Daoy (cell line): ENCODE measurements at regions not wholly inside any gene's neighbourhood (a gene's known extent, or its start where the extent isn't known, plus 50 kb on each side); places are given as distances from the start of the nearest gene placed in this dataset.

Source experiments
- DNase-seq: peaks from one replicate; pipeline ENCODE4 v3.0.0-alpha.2; 2015; ENCODE audit warnings: low read depth

- no peak for DNase-seq
Measured at GRCh38 chr13:111476197-111476596, 155.8 kb downstream of the TEX29 start.

GRCh38 chr13:111479412-111479811, 159.0 kb downstream of the TEX29 start:
- no peak for DNase-seq

GRCh38 chr13:111480503-111480902, 160.1 kb downstream of the TEX29 start:
- DNase-seq, result no peak

- no peak for DNase-seq
Measured at GRCh38 chr13:111480976-111481375, 160.5 kb downstream of the TEX29 start.

- DNase-seq, result no peak
Measured at GRCh38 chr13:111482126-111482525, 161.7 kb downstream of the TEX29 start.

- DNase-seq, result no peak
Measured at GRCh38 chr13:111482806-111483620, 162.6 kb downstream of the TEX29 start.

- no peak for DNase-seq
Measured at GRCh38 chr13:111483621-111483987, 163.2 kb downstream of the TEX29 start.

GRCh38 chr13:111484141-111484925, 163.9 kb downstream of the TEX29 start:
- no peak for DNase-seq

GRCh38 chr13:111484959-111485358, 164.5 kb downstream of the TEX29 start:
- DNase-seq, result no peak

- no peak for DNase-seq
Measured at GRCh38 chr13:111485491-111486250, 165.2 kb downstream of the TEX29 start.

GRCh38 chr13:111486331-111486730, 165.9 kb downstream of the TEX29 start:
- no peak for DNase-seq

GRCh38 chr13:111486801-111487200, 166.4 kb downstream of the TEX29 start:
- DNase-seq, result no peak

- no peak for DNase-seq
Measured at GRCh38 chr13:111488486-111489132, 168.2 kb downstream of the TEX29 start.

- DNase-seq, result no peak
Measured at GRCh38 chr13:111489301-111489700, 168.9 kb downstream of the TEX29 start.

GRCh38 chr13:111490611-111491010, 170.2 kb downstream of the TEX29 start:
- no peak for DNase-seq

- no peak for DNase-seq
Measured at GRCh38 chr13:111491021-111491420, 170.6 kb downstream of the TEX29 start.

- no peak for DNase-seq
Measured at GRCh38 chr13:111491659-111492058, 171.2 kb downstream of the TEX29 start.

- DNase-seq, result no peak
Measured at GRCh38 chr13:111492341-111492950, 172.0 kb downstream of the TEX29 start.

- DNase-seq, result no peak
Measured at GRCh38 chr13:111492958-111493357, 172.5 kb downstream of the TEX29 start.

GRCh38 chr13:111493468-111493867, 173.0 kb downstream of the TEX29 start:
- DNase-seq, result no peak

GRCh38 chr13:111494641-111495040, 174.2 kb downstream of the TEX29 start:
- DNase-seq, result no peak
